ENCODE measurements at regions not wholly inside any gene's neighbourhood (a gene's known extent, or its start where the extent isn't known, plus 50 kb on each side); places are given as distances from the start of the nearest gene placed in this dataset.

- ATAC-seq (peak; percentile 94), FAIRE-seq (no peak), DNase-seq (ENCODE audit: low spot score) (peak; percentile 21)
- intact Hi-C loops (cut with micrococcal nuclease; ENCODE audit: unreplicated experiment) = loop anchor here (10.0 kb wide), 2 partner anchors 550 to 1440 kb away; no protein-coding TSS in a partner anchor
- ChIA-PET POLR2A (no interaction called here), CTCF (ENCODE audit: low intra/inter-chr PET ratio, low total read pairs) (interaction anchor here (0.8 to 2.7 kb wide), 5 partner anchors 346 to 1541 kb away, joined by 3 to 17 read pairs (median 3); no protein-coding TSS in a partner anchor)
- Histone ChIP-seq H3K27ac (ENCODE audit: extremely low read length, insufficient read depth, low read length) (no peak overlapping the region), H3K9me3 (ENCODE audit: low read length) (no peaks in the 10 kb centered on the region), H2AFZ (ENCODE audit: low read length) (no peak overlapping the region), H3K9ac (ENCODE audit: insufficient read depth, low read depth, low read length) (no peak overlapping the region), H3K4me1 (ENCODE audit: insufficient read depth, low read length) (no peaks in the 10 kb centered on the region), H3K27me3 (ENCODE audit: control insufficient read depth in 1 of 2, insufficient read depth in 2 of 2, low read length in 2 of 2) (peaks cover 0 to 26% of the 10 kb centered on the region in 2 experiments; a peak in 3 of 5 replicates), H3K4me2 (ENCODE audit: low read depth, low read length) (no peak overlapping the region), H3K4me3 (replicated peaks in 1 of 3; ENCODE audit: insufficient read depth in 1 of 3, low read depth in 2 of 3, low read length in 3 of 3) (no peak overlapping the region), H3K79me2 (ENCODE audit: insufficient read depth, low read length) (no peaks in the 10 kb centered on the region), H3K36me3 (replicated peaks in 1 of 2; ENCODE audit: control insufficient read depth in 1 of 2, insufficient read depth in 2 of 2, low read length in 2 of 2) (no peaks in the 10 kb centered on the region), H4K20me1 (ENCODE audit: insufficient read depth, low read length) (no peaks in the 10 kb centered on the region)
- WGBS (ENCODE audit: low lambda C conversion rate) = 26% methylated on average over 19 of the region's 51 CpGs
- in situ Hi-C loops (cut with HindIII; ENCODE audit: extremely low pct_ligation_motif_present, low pct_unique_long_range_greater_than_20kb) = loop anchor here (5.0 kb wide), 1 partner anchor 1557 kb away; no protein-coding TSS in a partner anchor
- TF ChIP-seq XRCC5 (optimal IDR thresholded peaks at IDR 0.05; ENCODE audit: low read length) (peak; percentile 42), KDM2A (CRISPR knock-in tag; IDR thresholded peaks at IDR 0.05; ENCODE audit: borderline replicate concordance, low read depth) (peak; percentile 49; the same call in 1 of the 2 replicates), THRA (CRISPR knock-in tag; IDR thresholded peaks at IDR 0.05; ENCODE audit: borderline replicate concordance) (peak; percentile 35; the same call in 1 of the 2 replicates), NR2F1 (CRISPR knock-in tag; IDR thresholded peaks at IDR 0.05) (peak in 1 of 2 experiments; percentile 68; a peak in 2 of 4 replicates), MTF2 (CRISPR knock-in tag; IDR thresholded peaks at IDR 0.05; ENCODE audit: borderline replicate concordance) (0 out of 2 replicates have a peak, but pooled peaks have one; percentile 27), SMC3 (IDR thresholded peaks at IDR 0.05; ENCODE audit: low read length) (peak; percentile 33; the same call in 1 of the 2 replicates), HNRNPLL (IDR thresholded peaks at IDR 0.05; ENCODE audit: low read depth, low read length, poor library complexity, severe bottlenecking) (peak; percentile 49), MED8 (CRISPR knock-in tag; IDR thresholded peaks at IDR 0.05; ENCODE audit: insufficient replicate concordance) (no peak), RAD21 (CRISPR knock-in tag; IDR thresholded peaks at IDR 0.05) (peak; percentile 94), ZFX (CRISPR knock-in tag; IDR thresholded peaks at IDR 0.05; ENCODE audit: low read depth) (0 out of 2 replicates have a peak, but pooled peaks have one; percentile 40), MED1 (CRISPR knock-in tag; IDR thresholded peaks at IDR 0.05) (no peak), ZNF326 (CRISPR knock-in tag; IDR thresholded peaks at IDR 0.05; ENCODE audit: borderline replicate concordance) (no peak), YY1 (IDR thresholded peaks at IDR 0.05; ENCODE audit: insufficient read depth, insufficient replicate concordance, low read depth, low read length) (peak; percentile 12), ZMYM4 (CRISPR knock-in tag; IDR thresholded peaks at IDR 0.05) (no peak), NR2F6 (IDR thresholded peaks at IDR 0.05) (0 out of 2 replicates have a peak, but pooled peaks have one; percentile 19), NR2F6 (CRISPR knock-in tag; IDR thresholded peaks at IDR 0.05) (peak; percentile 38; the same call in 1 of the 2 replicates), GABPB1 (CRISPR knock-in tag; IDR thresholded peaks at IDR 0.05) (peak; percentile 39; the same call in 1 of the 2 replicates), STAG1 (CRISPR knock-in tag; IDR thresholded peaks at IDR 0.05) (peak; percentile 96)
- TF ChIP-seq, protein P1, sequence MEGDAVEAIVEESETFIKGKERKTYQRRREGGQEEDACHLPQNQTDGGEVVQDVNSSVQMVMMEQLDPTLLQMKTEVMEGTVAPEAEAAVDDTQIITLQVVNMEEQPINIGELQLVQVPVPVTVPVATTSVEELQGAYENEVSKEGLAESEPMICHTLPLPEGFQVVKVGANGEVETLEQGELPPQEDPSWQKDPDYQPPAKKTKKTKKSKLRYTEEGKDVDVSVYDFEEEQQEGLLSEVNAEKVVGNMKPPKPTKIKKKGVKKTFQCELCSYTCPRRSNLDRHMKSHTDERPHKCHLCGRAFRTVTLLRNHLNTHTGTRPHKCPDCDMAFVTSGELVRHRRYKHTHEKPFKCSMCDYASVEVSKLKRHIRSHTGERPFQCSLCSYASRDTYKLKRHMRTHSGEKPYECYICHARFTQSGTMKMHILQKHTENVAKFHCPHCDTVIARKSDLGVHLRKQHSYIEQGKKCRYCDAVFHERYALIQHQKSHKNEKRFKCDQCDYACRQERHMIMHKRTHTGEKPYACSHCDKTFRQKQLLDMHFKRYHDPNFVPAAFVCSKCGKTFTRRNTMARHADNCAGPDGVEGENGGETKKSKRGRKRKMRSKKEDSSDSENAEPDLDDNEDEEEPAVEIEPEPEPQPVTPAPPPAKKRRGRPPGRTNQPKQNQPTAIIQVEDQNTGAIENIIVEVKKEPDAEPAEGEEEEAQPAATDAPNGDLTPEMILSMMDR (CRISPR knock-in tag; IDR thresholded peaks at IDR 0.05) = peak; percentile 88
- no TSS peak for BruUV-seq (replicated peaks)
These were observed 120.8 kb upstream of the ZNF507 start for GRCh38 chr19:32224371-32225244.

Measured in HepG2 (cell line).